ENCODE measurements at regions not wholly inside any gene's neighbourhood (a gene's known extent, or its start where the extent isn't known, plus 50 kb on each side); places are given as distances from the start of the nearest gene placed in this dataset.
"Not testable (repeated sequence)": the region's sequence is repeated elsewhere in the genome, so short reads cannot be mapped to it uniquely, and the experiment has no call there.

GRCh38 chr1:91199988-91200387 lies 178.2 kb upstream of the ZNF644 start:
- TF ChIP-seq CTCF (IDR thresholded peaks at IDR 0.05; ENCODE audit: unreplicated experiment): no peak
- intact Hi-C loops (cut with micrococcal nuclease; ENCODE audit: unreplicated experiment): no loop called here
- H3K4me1 Mint-ChIP-seq (ENCODE audit: low read depth, unreplicated experiment): no peaks in the 10 kb centered on the region
- no peaks in the 10 kb centered on the region for H3K36me3 Mint-ChIP-seq (ENCODE audit: insufficient read depth, unreplicated experiment)
- H3K4me3 Mint-ChIP-seq (ENCODE audit: low read depth, unreplicated experiment): no peak overlapping the region
- peaks cover 28% of the 10 kb centered on the region for H3K27me3 Mint-ChIP-seq (ENCODE audit: unreplicated experiment)
- peaks cover 2% of the 10 kb centered on the region for H3K9me3 Mint-ChIP-seq (ENCODE audit: low read depth, unreplicated experiment)
- CTCF ChIA-PET: interaction anchor here (0.7 kb wide), 1 partner anchor 376 kb away, joined by 3 read pairs; no protein-coding TSS in a partner anchor
- no peak for DNase-seq
- BruUV-seq (replicated peaks): no TSS peak
- H3K27ac Mint-ChIP-seq (ENCODE audit: unreplicated experiment): no peak overlapping the region

- Mint-ChIP-seq H3K27me3 (ENCODE audit: unreplicated experiment) (peaks cover 42% of the 10 kb centered on the region), H3K36me3 (ENCODE audit: insufficient read depth, unreplicated experiment) (no peaks in the 10 kb centered on the region), H3K4me1 (ENCODE audit: low read depth, unreplicated experiment) (no peaks in the 10 kb centered on the region), H3K4me3 (ENCODE audit: low read depth, unreplicated experiment) (no peak overlapping the region), H3K9me3 (ENCODE audit: low read depth, unreplicated experiment) (no peaks in the 10 kb centered on the region), H3K27ac (ENCODE audit: unreplicated experiment) (no peak overlapping the region)
- BruUV-seq (replicated peaks): no TSS peak
- CTCF ChIA-PET: interaction anchor here (0.6 kb wide), 1 partner anchor 77 kb away, joined by 5 read pairs; no protein-coding TSS in a partner anchor
- no peak for DNase-seq
- intact Hi-C loops (cut with micrococcal nuclease; ENCODE audit: unreplicated experiment): no loop called here
- TF ChIP-seq CTCF (IDR thresholded peaks at IDR 0.05; ENCODE audit: unreplicated experiment): no peak
These were observed 169.2 kb upstream of the ZNF644 start for GRCh38 chr1:91190996-91191395.

- no peak overlapping the region for H3K4me3 Mint-ChIP-seq (ENCODE audit: low read depth, unreplicated experiment)
- peaks cover 53% of the 10 kb centered on the region for H3K27me3 Mint-ChIP-seq (ENCODE audit: unreplicated experiment)
- no peak for DNase-seq
- H3K9me3 Mint-ChIP-seq (ENCODE audit: low read depth, unreplicated experiment): peaks cover 4% of the 10 kb centered on the region
- intact Hi-C loops (cut with micrococcal nuclease; ENCODE audit: unreplicated experiment): no loop called here
- no peaks in the 10 kb centered on the region for H3K36me3 Mint-ChIP-seq (ENCODE audit: insufficient read depth, unreplicated experiment)
- no peak for TF ChIP-seq CTCF (IDR thresholded peaks at IDR 0.05; ENCODE audit: unreplicated experiment)
- CTCF ChIA-PET: no interaction called here
- BruUV-seq (replicated peaks): no TSS peak
- H3K4me1 Mint-ChIP-seq (ENCODE audit: low read depth, unreplicated experiment): no peaks in the 10 kb centered on the region
- H3K27ac Mint-ChIP-seq (ENCODE audit: unreplicated experiment): no peak overlapping the region
These were observed 167.3 kb upstream of the ZNF644 start for GRCh38 chr1:91189096-91189495.

- H3K27ac Mint-ChIP-seq (ENCODE audit: unreplicated experiment); H3K36me3 Mint-ChIP-seq (ENCODE audit: insufficient read depth, unreplicated experiment); H3K4me3 Mint-ChIP-seq (ENCODE audit: low read depth, unreplicated experiment); BruUV-seq (replicated peaks); H3K4me1 Mint-ChIP-seq (ENCODE audit: low read depth, unreplicated experiment); H3K9me3 Mint-ChIP-seq (ENCODE audit: low read depth, unreplicated experiment); CTCF ChIA-PET; intact Hi-C loops (cut with micrococcal nuclease; ENCODE audit: unreplicated experiment); DNase-seq: not testable (repeated sequence)
- H3K27me3 Mint-ChIP-seq (ENCODE audit: unreplicated experiment): peaks cover 30% of the 10 kb centered on the region
These were observed 161.0 kb upstream of the ZNF644 start for GRCh38 chr1:91182807-91183206.

GRCh38 chr1:91176250-91176649 lies 154.4 kb upstream of the ZNF644 start:
- Mint-ChIP-seq H3K27ac (ENCODE audit: unreplicated experiment) (no peak overlapping the region), H3K4me3 (ENCODE audit: low read depth, unreplicated experiment) (no peak overlapping the region), H3K4me1 (ENCODE audit: low read depth, unreplicated experiment) (no peaks in the 10 kb centered on the region), H3K9me3 (ENCODE audit: low read depth, unreplicated experiment) (no peaks in the 10 kb centered on the region), H3K36me3 (ENCODE audit: insufficient read depth, unreplicated experiment) (no peaks in the 10 kb centered on the region), H3K27me3 (ENCODE audit: unreplicated experiment) (peaks cover 67% of the 10 kb centered on the region)
- intact Hi-C loops (cut with micrococcal nuclease; ENCODE audit: unreplicated experiment): no loop called here
- CTCF ChIA-PET: no interaction called here
- BruUV-seq (replicated peaks): no TSS peak
- TF ChIP-seq CTCF (IDR thresholded peaks at IDR 0.05; ENCODE audit: unreplicated experiment): no peak
- DNase-seq: no peak

Measured in Calu3 (cell line).